Astrocyte (in vitro differentiated cells and primary cell): ENCODE measurements at regions not wholly inside any gene's neighbourhood (a gene's known extent, or its start where the extent isn't known, plus 50 kb on each side); places are given as distances from the start of the nearest gene placed in this dataset.

ENCODE experiments used
- CTCF ChIP-seq: IDR thresholded peaks from 2 replicates; pipeline ENCODE4 v1.5.1; 2011; ENCODE audit warnings: low read depth, mild to moderate bottlenecking, inconsistent platforms, low read length, moderate library complexity; ENCODE audit not compliant: insufficient read depth
- EZH2 ChIP-seq: IDR thresholded peaks from 2 replicates; pipeline ENCODE4 v1.6.1; 2012; ENCODE audit warnings: mild to moderate bottlenecking, low read length, inconsistent platforms; ENCODE audit not compliant: insufficient read depth

GRCh38 chr1:68936530-68936929 is 439.6 kb upstream of the DEPDC1 start:
- no peak for TF ChIP-seq CTCF
- no peak for TF ChIP-seq EZH2
